T-helper 17 cell (primary cell): ENCODE measurements at regions not wholly inside any gene's neighbourhood (a gene's known extent, or its start where the extent isn't known, plus 50 kb on each side); places are given as distances from the start of the nearest gene placed in this dataset.

ENCODE experiments used
- ATAC-seq: fragments of 150-1000 bp; cut with Tn5 transposase; 2 replicates; pipeline ENCODE4 v1.10.0; 2021; ENCODE audit warnings: mild to moderate bottlenecking, moderate library complexity
- DNase-seq, 3 donors: peaks; one replicate each; pipeline versions ENCODE4 v3.0.0 to v3.0.0-alpha.2; 2020 to 2021
- H3K9me3 ChIP-seq: one replicate; pipeline ENCODE4 v1.7.0; 2013; ENCODE audit warnings: low read length, mild to moderate bottlenecking; ENCODE audit not compliant: control insufficient read depth, poor library complexity, severe bottlenecking
- H3K27ac Mint-ChIP-seq: one replicate; pipeline ENCODE4 v1.8.0; 2022; ENCODE audit warnings: mild to moderate bottlenecking, moderate library complexity, mixed read lengths
- H3K27me3 Mint-ChIP-seq: one replicate; pipeline ENCODE4 v1.8.0; 2022; ENCODE audit warnings: mixed read lengths
- H3K36me3 Mint-ChIP-seq: one replicate; pipeline ENCODE4 v1.8.0; 2022; ENCODE audit warnings: low read depth, mixed read lengths
- H3K4me1 Mint-ChIP-seq: one replicate; pipeline ENCODE4 v1.8.0; 2022; ENCODE audit warnings: mild to moderate bottlenecking, mixed read lengths
- H3K4me3 Mint-ChIP-seq: one replicate; pipeline ENCODE4 v1.8.0; 2022; ENCODE audit warnings: mild to moderate bottlenecking, moderate library complexity, mixed read lengths

GRCh38 chr2:106990297-106990696, 104.3 kb upstream of the ST6GAL2 start:
- no peak overlapping the region for H3K27ac Mint-ChIP-seq
- H3K4me1 Mint-ChIP-seq = no peaks in the 10 kb centered on the region
- no peaks in the 10 kb centered on the region for H3K27me3 Mint-ChIP-seq
- H3K9me3 ChIP-seq = no peaks in the 10 kb centered on the region
- no peak overlapping the region for H3K4me3 Mint-ChIP-seq
- ATAC-seq = no peak
- DNase-seq = no peak
- H3K36me3 Mint-ChIP-seq = no peaks in the 10 kb centered on the region

- no peaks in the 10 kb centered on the region for H3K36me3 Mint-ChIP-seq
- no peaks in the 10 kb centered on the region for H3K4me1 Mint-ChIP-seq
- no peak overlapping the region for H3K27ac Mint-ChIP-seq
- ATAC-seq (no peak), DNase-seq (no peak)
- H3K27me3 Mint-ChIP-seq = no peaks in the 10 kb centered on the region
- no peaks in the 10 kb centered on the region for H3K9me3 ChIP-seq
- H3K4me3 Mint-ChIP-seq = no peak overlapping the region
Observed at GRCh38 chr2:106991866-106992265, 105.9 kb upstream of the ST6GAL2 start.

DNA sequence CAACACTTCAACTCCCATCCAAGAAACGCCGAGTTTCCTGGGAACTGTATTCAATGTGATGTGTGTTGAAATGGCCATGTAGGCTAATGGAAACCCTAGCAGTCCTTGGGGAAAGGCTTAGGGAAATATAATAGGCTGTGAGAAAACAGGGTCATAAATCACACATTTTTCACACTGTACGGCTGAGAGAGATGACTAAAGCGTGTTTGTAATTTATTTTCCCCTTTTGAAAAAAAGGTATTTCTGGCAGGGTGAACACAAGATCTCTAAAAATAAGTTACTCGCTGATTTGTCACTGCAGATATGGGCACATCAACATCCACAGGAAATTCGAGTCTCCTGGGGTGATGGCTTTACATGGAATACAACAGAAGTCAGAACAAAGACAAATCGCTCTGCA, 109.6 kb upstream of the ST6GAL2 start:
- H3K4me1 Mint-ChIP-seq = no peaks in the 10 kb centered on the region
- ATAC-seq (no peak), DNase-seq (no peak)
- H3K4me3 Mint-ChIP-seq = no peak overlapping the region
- H3K9me3 ChIP-seq = no peaks in the 10 kb centered on the region
- no peak overlapping the region for H3K27ac Mint-ChIP-seq
- H3K36me3 Mint-ChIP-seq = no peaks in the 10 kb centered on the region
- H3K27me3 Mint-ChIP-seq = no peaks in the 10 kb centered on the region

GRCh38 chr2:106996171-106996769, 110.3 kb upstream of the ST6GAL2 start:
- H3K4me3 Mint-ChIP-seq = no peak overlapping the region
- DNase-seq (no peak), ATAC-seq (no peak)
- no peaks in the 10 kb centered on the region for H3K9me3 ChIP-seq
- no peaks in the 10 kb centered on the region for H3K4me1 Mint-ChIP-seq
- no peaks in the 10 kb centered on the region for H3K27me3 Mint-ChIP-seq
- no peaks in the 10 kb centered on the region for H3K36me3 Mint-ChIP-seq
- no peak overlapping the region for H3K27ac Mint-ChIP-seq

DNA sequence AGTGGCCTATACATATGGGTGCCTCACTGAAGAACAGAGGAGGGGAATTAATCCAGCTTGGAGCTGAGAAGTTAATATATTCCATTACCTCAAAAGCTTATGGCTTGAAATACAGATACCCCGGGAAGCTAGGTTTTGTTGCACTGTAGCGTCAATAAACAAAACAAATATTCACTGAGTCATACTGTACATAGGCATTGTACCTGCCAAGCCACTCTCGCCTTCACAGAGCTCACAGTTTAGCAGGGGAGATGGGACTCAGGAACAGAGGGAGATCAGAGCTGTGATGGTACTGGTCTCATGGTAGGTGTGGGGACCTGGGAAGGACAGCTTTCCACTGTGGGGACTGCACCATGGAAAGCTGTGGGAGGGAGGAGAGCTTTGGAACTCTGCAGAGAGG, 111.2 kb upstream of the ST6GAL2 start:
- Mint-ChIP-seq H3K27me3 (no peaks in the 10 kb centered on the region), H3K36me3 (no peaks in the 10 kb centered on the region), H3K27ac (no peak overlapping the region), H3K4me1 (no peaks in the 10 kb centered on the region), H3K4me3 (no peak overlapping the region)
- no peak for DNase-seq
- no peaks in the 10 kb centered on the region for H3K9me3 ChIP-seq
- no peak for ATAC-seq

GRCh38 chr2:107001062-107001461, 115.1 kb upstream of the ST6GAL2 start:
- Mint-ChIP-seq H3K36me3 (no peaks in the 10 kb centered on the region), H3K4me3 (no peak overlapping the region), H3K27me3 (no peaks in the 10 kb centered on the region), H3K27ac (no peak overlapping the region), H3K4me1 (no peaks in the 10 kb centered on the region)
- DNase-seq (no peak), ATAC-seq (no peak)
- no peaks in the 10 kb centered on the region for H3K9me3 ChIP-seq

DNA sequence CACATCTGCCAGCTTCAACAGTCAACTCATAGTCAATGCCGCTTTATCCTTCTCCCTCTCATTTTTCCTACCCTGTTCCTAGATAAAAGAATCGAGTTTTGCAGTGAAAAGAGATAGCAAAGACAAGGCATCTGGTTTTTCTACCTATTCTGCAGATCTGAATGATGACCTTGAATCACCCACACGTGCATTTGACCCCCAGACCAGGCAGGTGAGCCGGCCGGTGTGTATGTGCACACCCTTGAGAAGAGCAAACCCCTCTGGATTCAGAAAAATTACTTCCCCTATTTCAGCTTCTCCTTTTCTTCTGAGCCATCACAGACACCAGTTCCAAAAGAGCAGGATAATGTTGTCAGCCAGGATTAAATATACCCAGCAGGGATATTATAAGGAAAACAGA, 115.6 kb upstream of the ST6GAL2 start:
- no peak overlapping the region for H3K27ac Mint-ChIP-seq
- H3K9me3 ChIP-seq = no peaks in the 10 kb centered on the region
- no peaks in the 10 kb centered on the region for H3K36me3 Mint-ChIP-seq
- H3K4me3 Mint-ChIP-seq = no peak overlapping the region
- DNase-seq (no peak), ATAC-seq (no peak)
- no peaks in the 10 kb centered on the region for H3K27me3 Mint-ChIP-seq
- H3K4me1 Mint-ChIP-seq = no peaks in the 10 kb centered on the region

GRCh38 chr2:107001964-107002696, 116.2 kb upstream of the ST6GAL2 start:
- H3K9me3 ChIP-seq = no peaks in the 10 kb centered on the region
- no peaks in the 10 kb centered on the region for H3K4me1 Mint-ChIP-seq
- no peak for ATAC-seq
- no peak for DNase-seq
- H3K36me3 Mint-ChIP-seq = no peaks in the 10 kb centered on the region
- no peak overlapping the region for H3K4me3 Mint-ChIP-seq
- H3K27me3 Mint-ChIP-seq = no peaks in the 10 kb centered on the region
- H3K27ac Mint-ChIP-seq = no peak overlapping the region

- ATAC-seq (no peak), DNase-seq (no peak)
- Mint-ChIP-seq H3K27ac (no peak overlapping the region), H3K4me1 (no peaks in the 10 kb centered on the region), H3K27me3 (no peaks in the 10 kb centered on the region), H3K36me3 (no peaks in the 10 kb centered on the region), H3K4me3 (no peak overlapping the region)
- no peaks in the 10 kb centered on the region for H3K9me3 ChIP-seq
Observed at GRCh38 chr2:107002735-107003134, 116.8 kb upstream of the ST6GAL2 start.

DNA sequence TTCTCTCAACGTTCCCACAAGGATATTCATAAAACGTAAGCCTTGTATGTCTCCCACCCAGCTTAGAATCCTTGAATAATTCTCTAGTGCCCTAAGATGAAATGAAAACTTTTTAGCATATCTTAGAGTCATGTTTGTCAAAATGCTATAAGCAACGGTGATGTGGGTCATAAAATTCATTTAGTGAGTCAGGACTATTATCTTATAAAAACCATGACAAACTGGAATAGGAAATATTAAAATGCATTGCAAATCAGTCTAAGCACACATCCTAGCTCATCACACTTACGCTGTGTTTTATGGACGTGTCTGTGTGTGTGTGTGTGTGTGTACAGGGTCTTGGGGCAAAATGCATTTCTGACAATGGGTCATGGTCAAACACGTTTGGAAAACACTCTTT, 119.9 kb upstream of the ST6GAL2 start:
- H3K4me3 Mint-ChIP-seq = no peak overlapping the region
- H3K4me1 Mint-ChIP-seq = no peaks in the 10 kb centered on the region
- H3K9me3 ChIP-seq = no peaks in the 10 kb centered on the region
- no peaks in the 10 kb centered on the region for H3K27me3 Mint-ChIP-seq
- no peak overlapping the region for H3K27ac Mint-ChIP-seq
- no peaks in the 10 kb centered on the region for H3K36me3 Mint-ChIP-seq
- ATAC-seq = no peak
- DNase-seq = no peak

GRCh38 chr2:107006836-107007235, 120.9 kb upstream of the ST6GAL2 start:
- no peaks in the 10 kb centered on the region for H3K9me3 ChIP-seq
- Mint-ChIP-seq H3K36me3 (no peaks in the 10 kb centered on the region), H3K4me3 (no peak overlapping the region), H3K27ac (no peak overlapping the region), H3K27me3 (no peaks in the 10 kb centered on the region), H3K4me1 (no peaks in the 10 kb centered on the region)
- DNase-seq (no peak), ATAC-seq (no peak)

DNA sequence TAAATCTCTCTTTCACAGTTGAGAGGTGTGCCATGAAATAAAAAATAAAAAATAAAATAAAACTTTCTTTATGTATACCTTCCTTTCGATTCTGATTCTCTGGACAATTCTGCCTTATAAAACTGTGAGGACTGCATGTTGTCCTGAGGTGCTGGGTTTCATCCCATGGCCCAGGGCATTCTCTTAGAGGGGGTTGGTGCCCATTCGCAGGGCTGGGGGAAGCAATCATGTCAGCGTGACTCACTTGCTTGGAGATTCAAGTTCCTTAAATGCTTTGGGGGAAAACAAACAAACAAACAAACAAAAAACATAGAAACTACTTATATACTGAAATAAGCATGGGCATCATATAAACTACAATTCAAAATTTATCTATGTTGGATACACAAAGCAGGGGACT, 122.0 kb upstream of the ST6GAL2 start:
- H3K27ac Mint-ChIP-seq = no peak overlapping the region

DNA sequence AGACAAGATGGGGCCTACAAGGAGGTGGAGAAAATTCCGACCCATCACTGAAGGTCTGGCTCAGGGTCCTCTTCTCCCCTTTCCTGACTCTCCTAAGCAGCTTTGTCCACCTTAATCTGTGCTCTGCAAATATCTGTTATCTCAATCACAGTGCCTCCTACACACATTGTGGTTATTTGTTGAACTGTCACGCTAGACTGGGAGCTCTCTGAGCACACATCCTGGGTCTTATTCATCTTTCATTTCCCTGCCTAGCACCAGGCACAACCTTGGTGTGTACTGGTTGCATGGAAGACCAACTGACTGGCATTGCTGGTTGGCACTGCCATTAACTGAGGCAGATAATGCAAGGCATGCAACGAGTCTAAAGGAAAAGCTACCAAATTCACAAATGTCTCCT, 122.9 kb upstream of the ST6GAL2 start:
- H3K27ac Mint-ChIP-seq = no peak overlapping the region
- no peaks in the 10 kb centered on the region for H3K9me3 ChIP-seq
- no peaks in the 10 kb centered on the region for H3K27me3 Mint-ChIP-seq
- ATAC-seq (no peak), DNase-seq (no peak)
- no peak overlapping the region for H3K4me3 Mint-ChIP-seq
- no peaks in the 10 kb centered on the region for H3K36me3 Mint-ChIP-seq
- H3K4me1 Mint-ChIP-seq = no peaks in the 10 kb centered on the region

More for the DNA sequence above, 122.0 kb upstream of the ST6GAL2 start:
- Mint-ChIP-seq H3K36me3 (no peaks in the 10 kb centered on the region), H3K4me3 (no peak overlapping the region), H3K4me1 (no peaks in the 10 kb centered on the region), H3K27me3 (no peaks in the 10 kb centered on the region)
- H3K9me3 ChIP-seq = no peaks in the 10 kb centered on the region
- ATAC-seq = no peak
- no peak for DNase-seq

DNA sequence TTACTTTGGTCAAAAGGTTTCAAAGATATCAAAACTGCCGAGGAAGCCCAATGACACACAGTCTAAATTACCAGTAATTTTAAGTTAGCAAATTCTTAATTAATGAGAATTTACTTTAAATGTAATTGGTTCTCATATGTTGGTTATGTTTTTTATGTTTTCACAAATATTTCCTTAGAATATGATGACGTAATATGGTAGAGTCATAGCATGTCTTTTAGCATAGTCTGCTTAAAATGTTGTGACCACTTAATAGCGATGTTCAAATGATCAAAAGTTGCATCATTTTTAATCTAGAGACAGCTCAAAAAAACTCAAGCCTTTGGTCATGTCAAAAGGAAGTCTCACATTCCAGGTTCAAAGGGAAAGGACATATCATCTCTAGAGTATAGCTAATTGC, 123.3 kb upstream of the ST6GAL2 start:
- H3K4me3 Mint-ChIP-seq = no peak overlapping the region
- ATAC-seq = no peak
- no peaks in the 10 kb centered on the region for H3K36me3 Mint-ChIP-seq
- no peak for DNase-seq
- H3K27me3 Mint-ChIP-seq = no peaks in the 10 kb centered on the region
- no peak overlapping the region for H3K27ac Mint-ChIP-seq
- no peaks in the 10 kb centered on the region for H3K4me1 Mint-ChIP-seq
- no peaks in the 10 kb centered on the region for H3K9me3 ChIP-seq
